Ovary (tissue), 7 donors: ENCODE measurements at regions not wholly inside any gene's neighbourhood (a gene's known extent, or its start where the extent isn't known, plus 50 kb on each side); places are given as distances from the start of the nearest gene placed in this dataset.

Source experiments
- DNase-seq, 5 donors: peaks; one replicate each; pipeline ENCODE4 v3.0.0-alpha.2; 2019 to 2020
- H3K27ac ChIP-seq, 2 donors: fragments of 200-600 bp; one replicate each; pipeline versions ENCODE4 v1.5.1 to v1.8.0; 2019 to 2022
- H3K27me3 ChIP-seq: fragments of 200-600 bp; one replicate; pipeline ENCODE4 v1.8.0; 2022
- H3K36me3 ChIP-seq: fragments of 200-600 bp; sonication (generic); one replicate; pipeline ENCODE4 v1.5.1; 2019
- H3K4me1 ChIP-seq: one replicate; pipeline ENCODE4 v1.8.1; 2013; ENCODE audit warnings: mild to moderate bottlenecking, moderate library complexity; ENCODE audit not compliant: insufficient read depth
- H3K4me3 ChIP-seq: fragments of 200-600 bp; sonication (generic); one replicate; pipeline ENCODE4 v1.5.1; 2017
- H3K9me3 ChIP-seq, 2 donors: fragments of 200-600 bp in 1 of 2; sonication (generic) in 1 of 2; one replicate each; pipeline versions ENCODE4 v1.5.1 to v1.8.1; 2013 to 2019; ENCODE audit warnings: mild to moderate bottlenecking in 1 of 2, moderate library complexity in 1 of 2
- EP300 ChIP-seq: sonication (generic); formaldehyde crosslinking; IDR thresholded peaks from one replicate; pipeline ENCODE4 v1.6.1; 2017; ENCODE audit warnings: antibody characterized with exemption
- POLR2A ChIP-seq: fragments of 450-650 bp; IDR thresholded peaks from one replicate; pipeline ENCODE4 v1.6.1; 2017; ENCODE audit warnings: antibody characterized with exemption, mild to moderate bottlenecking, moderate library complexity
- WGBS, 3 donors: extraction: QIAGEN DNeasy Blood & Tissue Kit in 1 of 3; methylation state at CpG; one replicate each; pipeline versions ENCODE4 v1.1.5 to v1.1.7; 2013 to 2017; 5-methylcytosine and 5-hydroxymethylcytosine counted together
- intact Hi-C, 4 donors: fragments of 100-400 bp; cut with DNase I; formaldehyde crosslinking; loops; one replicate each; pipeline versions ENCODE4 v1.11.0 to v1.15.1; 2022 to 2023
- TF ChIP-seq, protein P1 (sequence below), 3 donors: fragments of 450-650 bp in 2 of 3; fragments of 200-600 bp in 1 of 3; IDR thresholded peaks; one replicate each; pipeline versions ENCODE4 v1.5.1 to v1.8.0; 2016 to 2022; ENCODE audit warnings: antibody characterized with exemption in 3 of 3, mild to moderate bottlenecking in 1 of 3
- donor health status: DM: no; HTN: no; CAD: no; lungs with moderate emphysema.
- donor health status: DM: no; HTN: no; CAD: no.
- donor health status: Bipolar disorder and iron deficiency.
- donor health status: DM: no; HTN: no; CAD: no.
- donor health status: DM: yes; HTN: yes; CAD: no.

DNA sequence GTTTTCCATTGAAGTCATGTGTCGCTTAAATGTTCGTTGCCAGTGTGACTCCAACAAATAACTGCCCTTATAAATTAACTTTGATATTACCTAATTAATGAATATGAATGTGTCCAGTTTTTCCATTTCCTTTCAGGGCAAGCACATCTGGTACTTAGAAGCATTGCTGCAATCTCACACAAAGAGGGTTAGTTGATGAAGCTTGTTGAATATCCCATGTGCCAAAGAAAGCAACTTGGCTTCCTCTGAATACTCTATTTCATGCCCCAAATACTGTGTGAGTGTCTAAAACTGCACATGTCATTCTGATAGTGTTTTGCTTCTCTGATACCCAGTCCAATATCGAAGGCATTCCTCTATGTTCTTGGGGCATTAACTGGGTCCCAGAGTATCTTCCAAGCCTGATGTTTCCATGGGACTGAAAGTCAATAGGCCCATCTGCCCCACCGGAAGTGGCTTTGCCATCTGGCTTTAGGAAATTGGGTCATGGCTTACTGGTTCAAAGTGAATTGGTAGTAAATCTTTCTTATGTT, 75.8 kb upstream of the CNTN1 start:
- WGBS, 3 donors: 51 to 55% (median 52%) methylated on average over 4 of the region's 4 CpGs
- Histone ChIP-seq H3K36me3 (no peaks in the 10 kb centered on the region), H3K27me3 (no peaks in the 10 kb centered on the region), H3K9me3 (no peaks in the 10 kb centered on the region), H3K4me1 (peaks cover 3% of the 10 kb centered on the region), H3K27ac (no peak overlapping the region), H3K4me3 (no peak overlapping the region)
- intact Hi-C loops: no loop called here
- TF ChIP-seq POLR2A (no peak), EP300 (no peak)
- TF ChIP-seq, protein P1, sequence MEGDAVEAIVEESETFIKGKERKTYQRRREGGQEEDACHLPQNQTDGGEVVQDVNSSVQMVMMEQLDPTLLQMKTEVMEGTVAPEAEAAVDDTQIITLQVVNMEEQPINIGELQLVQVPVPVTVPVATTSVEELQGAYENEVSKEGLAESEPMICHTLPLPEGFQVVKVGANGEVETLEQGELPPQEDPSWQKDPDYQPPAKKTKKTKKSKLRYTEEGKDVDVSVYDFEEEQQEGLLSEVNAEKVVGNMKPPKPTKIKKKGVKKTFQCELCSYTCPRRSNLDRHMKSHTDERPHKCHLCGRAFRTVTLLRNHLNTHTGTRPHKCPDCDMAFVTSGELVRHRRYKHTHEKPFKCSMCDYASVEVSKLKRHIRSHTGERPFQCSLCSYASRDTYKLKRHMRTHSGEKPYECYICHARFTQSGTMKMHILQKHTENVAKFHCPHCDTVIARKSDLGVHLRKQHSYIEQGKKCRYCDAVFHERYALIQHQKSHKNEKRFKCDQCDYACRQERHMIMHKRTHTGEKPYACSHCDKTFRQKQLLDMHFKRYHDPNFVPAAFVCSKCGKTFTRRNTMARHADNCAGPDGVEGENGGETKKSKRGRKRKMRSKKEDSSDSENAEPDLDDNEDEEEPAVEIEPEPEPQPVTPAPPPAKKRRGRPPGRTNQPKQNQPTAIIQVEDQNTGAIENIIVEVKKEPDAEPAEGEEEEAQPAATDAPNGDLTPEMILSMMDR (IDR thresholded peaks at IDR 0.05): no peak
- DNase-seq: no peak

DNA sequence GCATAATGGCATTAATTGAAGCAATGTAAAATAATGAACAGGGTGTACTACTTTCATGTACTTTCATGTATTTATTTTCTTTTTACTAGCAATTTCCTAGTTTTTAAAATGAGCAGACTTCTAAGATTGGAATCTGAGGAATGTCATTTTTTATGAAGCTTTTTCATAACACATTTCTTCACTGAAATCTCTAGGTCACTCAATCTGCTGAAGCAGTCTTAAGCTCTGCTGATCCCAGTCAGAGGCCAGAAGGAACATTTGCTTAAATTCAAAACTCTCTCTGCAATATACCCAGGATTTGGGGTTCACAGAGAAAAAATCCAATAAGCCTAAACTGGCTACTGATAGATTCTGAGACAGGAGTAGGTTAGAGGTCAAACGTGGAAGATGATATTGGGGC, 73.6 kb upstream of the CNTN1 start:
- no peaks in the 10 kb centered on the region for H3K36me3 ChIP-seq
- no peak for TF ChIP-seq EP300
- no peak for TF ChIP-seq POLR2A
- TF ChIP-seq, protein P1 (IDR thresholded peaks at IDR 0.05): no peak
- H3K4me3 ChIP-seq: no peak overlapping the region
- WGBS, 3 donors: 61 to 66% (median 64%) methylated on average over 1 of the region's 1 CpG
- peaks cover 3% of the 10 kb centered on the region for H3K4me1 ChIP-seq
- no peak for DNase-seq
- H3K27ac ChIP-seq: no peak overlapping the region
- intact Hi-C loops: no loop called here
- no peaks in the 10 kb centered on the region for H3K9me3 ChIP-seq
- H3K27me3 ChIP-seq: no peaks in the 10 kb centered on the region

DNA sequence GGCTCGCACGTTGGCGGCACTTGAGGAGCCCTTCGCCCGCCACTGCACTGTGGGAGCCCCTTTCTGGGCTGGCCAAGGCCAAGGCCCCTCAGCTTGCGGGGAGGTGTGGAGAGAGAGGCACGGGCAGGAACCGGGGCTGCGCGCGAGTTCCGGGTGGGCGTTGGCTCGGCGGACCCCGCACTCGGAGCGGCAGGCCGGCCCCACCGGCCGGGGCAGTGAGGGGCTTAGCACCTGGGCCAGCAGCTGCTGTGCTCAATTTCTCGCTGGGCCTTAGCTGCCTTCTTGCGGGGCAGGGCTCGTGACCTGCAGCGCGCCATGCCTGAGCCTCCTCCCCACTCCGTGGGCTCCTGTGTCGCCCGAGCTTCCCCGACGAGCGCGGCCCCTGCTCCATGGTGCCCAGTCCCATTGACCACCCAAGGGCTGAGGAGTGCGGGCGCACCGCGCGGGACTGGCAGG, 71.6 kb upstream of the CNTN1 start:
- H3K27ac ChIP-seq: no peak overlapping the region
- no peak for DNase-seq
- WGBS, 3 donors: 93 to 97% (median 96%) methylated on average over 31 to 38 of the region's 38 CpGs
- TF ChIP-seq, protein P1 (IDR thresholded peaks at IDR 0.05): no peak
- TF ChIP-seq POLR2A: no peak
- no peak for TF ChIP-seq EP300
- intact Hi-C loops: loop anchor here in 2 of 4 donors (5.0 to 10.0 kb wide), 2 partner anchors 302 to 304 kb away; no protein-coding TSS in a partner anchor
- H3K4me3 ChIP-seq: no peak overlapping the region
- H3K9me3 ChIP-seq: no peaks in the 10 kb centered on the region
- no peaks in the 10 kb centered on the region for H3K27me3 ChIP-seq
- no peaks in the 10 kb centered on the region for H3K36me3 ChIP-seq
- peaks cover 3% of the 10 kb centered on the region for H3K4me1 ChIP-seq

DNA sequence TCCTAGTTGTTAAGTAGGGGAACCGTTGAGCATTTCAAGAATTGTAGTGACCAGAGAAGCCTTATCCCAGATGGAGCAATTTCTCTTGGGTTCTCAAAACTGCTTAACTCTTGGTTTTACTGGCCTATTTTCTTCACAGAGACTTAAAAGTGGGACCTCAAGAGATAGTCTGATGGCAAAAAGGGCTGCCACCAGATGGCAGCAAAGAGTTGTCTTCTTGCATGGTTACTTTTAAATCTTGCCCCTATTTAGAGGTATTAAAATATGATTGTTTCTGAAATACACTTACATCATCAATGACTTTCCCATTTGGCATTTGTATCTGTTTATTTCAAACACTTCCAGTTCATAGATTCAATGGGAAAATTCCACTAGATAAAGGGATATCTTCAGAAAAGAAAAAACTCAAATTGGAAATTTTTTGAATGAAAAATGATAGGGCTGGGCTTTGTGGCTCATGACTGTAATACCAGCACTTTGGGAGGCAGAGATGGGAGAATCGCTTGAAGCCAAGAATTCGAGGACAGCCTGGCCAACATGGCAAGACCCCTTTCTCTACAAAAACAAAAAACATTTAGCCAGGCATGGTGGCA, 69.9 kb upstream of the CNTN1 start:
- DNase-seq: peak; percentile 48 to 75 (median 69)
- WGBS, 3 donors: 43 to 46% (median 46%) methylated on average over 3 of the region's 3 CpGs
- Histone ChIP-seq H3K4me3 (no peak overlapping the region), H3K9me3 (no peaks in the 10 kb centered on the region), H3K4me1 (no peaks in the 10 kb centered on the region), H3K36me3 (no peaks in the 10 kb centered on the region), H3K27me3 (no peaks in the 10 kb centered on the region), H3K27ac (no peak overlapping the region)
- TF ChIP-seq POLR2A (no peak), EP300 (no peak)
- TF ChIP-seq, protein P1 (IDR thresholded peaks at IDR 0.05): peak; percentile 22 to 78 (median 62)
- intact Hi-C loops: loop anchor here in 3 of 4 donors (2.0 to 10.0 kb wide), 3 partner anchors 298 to 302 kb away; no protein-coding TSS in a partner anchor
